NCI-H82 treated with DMSO at 0.1 percent for 48 hours (cell line): ENCODE measurements at regions not wholly inside any gene's neighbourhood (a gene's known extent, or its start where the extent isn't known, plus 50 kb on each side); places are given as distances from the start of the nearest gene placed in this dataset.

Source experiments
- DNase-seq: peaks from one replicate; lab custom pipeline; 2025; ENCODE audit not compliant: unreplicated experiment; lab: John Stamatoyannopoulos, UW

GRCh38 chr1:198472997-198473396, 67.5 kb downstream of the ATP6V1G3 start:
- DNase-seq = no peak

- no peak for DNase-seq
Measured at GRCh38 chr1:198472119-198472518, 68.4 kb downstream of the ATP6V1G3 start.

GRCh38 chr1:198467907-198468306, 72.6 kb downstream of the ATP6V1G3 start:
- no peak for DNase-seq

- no peak for DNase-seq
Measured at GRCh38 chr1:198467342-198467741, 73.1 kb downstream of the ATP6V1G3 start.

- peak; percentile 55 for DNase-seq
Measured at GRCh38 chr1:198465201-198466144, 75.0 kb downstream of the ATP6V1G3 start.

GRCh38 chr1:198463709-198464108, 76.8 kb downstream of the ATP6V1G3 start:
- no peak for DNase-seq

- no peak for DNase-seq
Measured at GRCh38 chr1:198462365-198463019, 78.0 kb downstream of the ATP6V1G3 start.

- no peak for DNase-seq
Measured at GRCh38 chr1:198455966-198456365, 84.5 kb downstream of the ATP6V1G3 start.

GRCh38 chr1:198449727-198450433, 90.6 kb downstream of the ATP6V1G3 start:
- DNase-seq = no peak

- DNase-seq = no peak
Measured at GRCh38 chr1:198449261-198449660, 91.2 kb downstream of the ATP6V1G3 start.

GRCh38 chr1:198447468-198447867, 93.0 kb downstream of the ATP6V1G3 start:
- DNase-seq = no peak

GRCh38 chr1:198445872-198446271, 94.6 kb downstream of the ATP6V1G3 start:
- DNase-seq = no peak

GRCh38 chr1:198444792-198445191, 95.7 kb downstream of the ATP6V1G3 start:
- no peak for DNase-seq

GRCh38 chr1:198443365-198444233, 96.9 kb downstream of the ATP6V1G3 start:
- DNase-seq = no peak

GRCh38 chr1:198440842-198441241, 99.6 kb downstream of the ATP6V1G3 start:
- no peak for DNase-seq

GRCh38 chr1:198437332-198437731, 103.1 kb downstream of the ATP6V1G3 start:
- no peak for DNase-seq

GRCh38 chr1:198436276-198436675, 104.2 kb downstream of the ATP6V1G3 start:
- no peak for DNase-seq

- DNase-seq = no peak
Measured at GRCh38 chr1:198435056-198435455, 105.4 kb downstream of the ATP6V1G3 start.

- DNase-seq = no peak
Measured at GRCh38 chr1:198424441-198424840, 116.0 kb downstream of the ATP6V1G3 start.

GRCh38 chr1:198423673-198424072, 116.8 kb downstream of the ATP6V1G3 start:
- DNase-seq = no peak

- DNase-seq = no peak
Measured at GRCh38 chr1:198417039-198417438, 123.4 kb downstream of the ATP6V1G3 start.
